HG02885 (cell line): ENCODE measurements at regions not wholly inside any gene's neighbourhood (a gene's known extent, or its start where the extent isn't known, plus 50 kb on each side); places are given as distances from the start of the nearest gene placed in this dataset.

ENCODE experiments used
- ATAC-seq: cut with Tn5 transposase; IDR thresholded peaks from one replicate; pipeline ENCODE4 v1.9.1; 2021; ENCODE audit warnings: mild to moderate bottlenecking; ENCODE audit not compliant: unreplicated experiment, poor library complexity

GRCh38 chr3:27059489-27059888, 309.7 kb downstream of the NEK10 start:
- ATAC-seq = no peak
